ENCODE measurements at regions not wholly inside any gene's neighbourhood (a gene's known extent, or its start where the extent isn't known, plus 50 kb on each side); places are given as distances from the start of the nearest gene placed in this dataset.
A peak's percentile ranks its signal among the peaks of the same experiment; 100 is the strongest.

DNA sequence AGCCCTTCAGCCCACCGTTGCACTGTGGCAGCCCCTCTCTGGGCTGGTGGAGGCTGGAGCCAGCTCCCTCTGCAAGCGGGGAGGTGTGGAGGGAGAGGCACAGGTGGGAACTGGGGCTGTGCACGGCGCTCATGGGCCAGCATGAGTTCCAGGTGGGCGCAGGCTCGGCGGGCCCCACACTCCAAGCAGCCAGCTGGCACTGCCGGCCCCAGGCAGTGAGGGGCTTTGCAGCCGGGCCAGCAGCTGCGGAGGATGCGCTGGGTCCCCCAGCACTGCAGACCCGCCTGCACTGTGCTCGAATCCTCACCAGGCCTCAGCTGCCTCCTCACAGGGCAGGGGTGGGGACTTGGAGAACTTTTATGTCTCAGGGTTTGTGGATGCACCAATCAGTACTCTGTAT, 1354.8 kb upstream of the IGFBP7 start:
- no peak for DNase-seq (ENCODE audit: low read depth)
- TF ChIP-seq, protein P1, sequence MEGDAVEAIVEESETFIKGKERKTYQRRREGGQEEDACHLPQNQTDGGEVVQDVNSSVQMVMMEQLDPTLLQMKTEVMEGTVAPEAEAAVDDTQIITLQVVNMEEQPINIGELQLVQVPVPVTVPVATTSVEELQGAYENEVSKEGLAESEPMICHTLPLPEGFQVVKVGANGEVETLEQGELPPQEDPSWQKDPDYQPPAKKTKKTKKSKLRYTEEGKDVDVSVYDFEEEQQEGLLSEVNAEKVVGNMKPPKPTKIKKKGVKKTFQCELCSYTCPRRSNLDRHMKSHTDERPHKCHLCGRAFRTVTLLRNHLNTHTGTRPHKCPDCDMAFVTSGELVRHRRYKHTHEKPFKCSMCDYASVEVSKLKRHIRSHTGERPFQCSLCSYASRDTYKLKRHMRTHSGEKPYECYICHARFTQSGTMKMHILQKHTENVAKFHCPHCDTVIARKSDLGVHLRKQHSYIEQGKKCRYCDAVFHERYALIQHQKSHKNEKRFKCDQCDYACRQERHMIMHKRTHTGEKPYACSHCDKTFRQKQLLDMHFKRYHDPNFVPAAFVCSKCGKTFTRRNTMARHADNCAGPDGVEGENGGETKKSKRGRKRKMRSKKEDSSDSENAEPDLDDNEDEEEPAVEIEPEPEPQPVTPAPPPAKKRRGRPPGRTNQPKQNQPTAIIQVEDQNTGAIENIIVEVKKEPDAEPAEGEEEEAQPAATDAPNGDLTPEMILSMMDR (IDR thresholded peaks at IDR 0.05; ENCODE audit: insufficient read depth, low read depth, low read length, missing control alignments): no peak

DNA sequence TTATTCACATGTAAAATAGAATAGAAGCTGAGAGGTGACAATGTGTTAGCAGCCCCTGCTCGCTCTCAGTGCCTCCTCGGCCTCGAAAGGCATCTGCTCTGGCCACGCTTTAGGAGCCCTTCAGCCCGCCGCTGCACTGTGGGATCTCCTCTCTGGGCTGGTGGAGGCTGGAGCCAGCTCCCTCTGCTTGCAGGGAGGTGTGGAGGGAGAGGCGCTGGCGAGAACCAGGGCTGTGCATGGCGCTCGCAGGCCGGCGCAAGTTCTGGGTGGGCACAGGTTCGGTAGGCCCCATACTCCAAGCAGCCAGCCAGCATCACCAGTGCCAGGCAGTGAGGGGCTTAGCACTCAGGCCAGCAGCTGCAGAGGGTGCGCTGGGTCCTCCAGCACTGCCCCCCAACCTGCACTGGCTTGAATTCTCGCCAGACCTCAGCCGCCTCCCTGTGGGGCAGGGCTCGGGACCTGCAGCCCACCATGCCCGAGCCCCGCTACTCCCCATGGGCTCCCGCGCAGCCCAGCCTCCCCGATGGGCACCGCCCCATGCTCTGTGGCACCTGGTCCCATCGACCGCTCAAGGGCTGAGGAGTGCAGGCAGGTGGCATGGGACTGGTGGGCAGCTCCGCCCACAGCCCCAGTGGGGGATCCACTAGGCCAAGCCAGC, 1346.7 kb upstream of the IGFBP7 start:
- TF ChIP-seq, protein P1 (IDR thresholded peaks at IDR 0.05; ENCODE audit: insufficient read depth, low read depth, low read length, missing control alignments): no peak
- no peak for DNase-seq (ENCODE audit: low read depth)
- H3K4me3 ChIP-seq (ENCODE audit: low read depth, low read length): no peak overlapping the region

More for the DNA sequence above, 1354.8 kb upstream of the IGFBP7 start:
- no peak overlapping the region for H3K4me3 ChIP-seq (ENCODE audit: low read depth, low read length)

DNA sequence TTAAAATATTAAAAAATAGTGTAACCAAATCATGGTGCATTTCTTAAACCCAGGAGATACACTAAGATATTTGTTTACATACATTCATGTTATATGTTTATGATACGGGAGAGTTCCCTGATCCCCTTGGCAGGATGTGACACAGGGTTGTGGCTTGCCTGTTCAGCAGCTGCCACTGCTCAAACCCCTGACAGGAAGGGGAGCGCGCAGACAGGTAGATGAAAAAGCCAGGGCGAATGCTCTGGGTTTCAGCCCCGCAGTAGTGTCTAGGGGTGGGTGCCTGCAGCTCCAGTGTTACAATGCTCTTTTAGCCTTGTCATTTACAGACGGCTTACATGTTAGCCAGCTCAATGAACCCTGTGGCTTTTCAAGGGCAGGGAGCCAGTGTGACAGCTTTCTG, 1343.8 kb upstream of the IGFBP7 start:
- TF ChIP-seq, protein P1 (IDR thresholded peaks at IDR 0.05; ENCODE audit: insufficient read depth, low read depth, low read length, missing control alignments): no peak
- peak; percentile 1 for DNase-seq (ENCODE audit: low read depth)
- no peak overlapping the region for H3K4me3 ChIP-seq (ENCODE audit: low read depth, low read length)

DNA sequence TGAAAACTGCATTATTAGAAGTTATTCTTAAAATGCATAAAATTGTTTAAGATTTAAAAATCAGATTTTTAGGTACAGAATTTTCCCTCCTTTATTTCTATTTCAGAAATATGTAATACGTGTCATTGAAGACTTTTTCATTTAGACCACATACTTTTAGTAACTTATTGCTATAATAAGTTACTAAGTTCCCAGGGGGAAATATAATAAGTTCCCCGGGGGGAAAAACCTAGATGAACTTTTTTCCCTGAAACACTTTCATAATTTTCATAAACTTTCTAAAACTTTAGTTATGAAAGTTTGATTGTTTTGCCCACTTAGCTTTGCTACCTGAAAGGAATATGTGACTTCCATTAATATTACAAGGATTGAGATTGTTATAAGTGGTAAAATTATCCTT, 1341.5 kb upstream of the IGFBP7 start:
- TF ChIP-seq, protein P1 (IDR thresholded peaks at IDR 0.05; ENCODE audit: insufficient read depth, low read depth, low read length, missing control alignments): no peak
- DNase-seq (ENCODE audit: low read depth): no peak
- H3K4me3 ChIP-seq (ENCODE audit: low read depth, low read length): no peak overlapping the region

DNA sequence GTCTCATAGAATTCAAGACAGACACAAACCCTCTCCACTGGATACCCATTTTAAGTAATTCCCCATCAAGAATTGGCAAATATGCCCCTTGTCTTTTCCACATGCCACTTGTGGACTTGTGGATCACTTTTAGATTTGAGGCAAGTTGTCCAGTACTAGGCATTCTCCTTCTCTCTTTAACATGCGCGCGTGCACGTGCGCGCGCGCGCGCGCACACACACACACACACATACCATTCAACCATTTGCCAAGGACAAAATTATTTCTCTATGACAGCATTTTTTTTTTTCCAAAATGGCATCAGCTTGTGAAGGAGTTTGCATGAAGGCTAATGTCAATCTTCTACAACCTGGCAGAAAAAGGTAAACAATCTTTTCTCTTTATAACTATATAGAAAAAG, 1325.7 kb upstream of the IGFBP7 start:
- no peak overlapping the region for H3K4me3 ChIP-seq (ENCODE audit: low read depth, low read length)
- TF ChIP-seq, protein P1 (IDR thresholded peaks at IDR 0.05; ENCODE audit: insufficient read depth, low read depth, low read length, missing control alignments): no peak
- no peak for DNase-seq (ENCODE audit: low read depth)

DNA sequence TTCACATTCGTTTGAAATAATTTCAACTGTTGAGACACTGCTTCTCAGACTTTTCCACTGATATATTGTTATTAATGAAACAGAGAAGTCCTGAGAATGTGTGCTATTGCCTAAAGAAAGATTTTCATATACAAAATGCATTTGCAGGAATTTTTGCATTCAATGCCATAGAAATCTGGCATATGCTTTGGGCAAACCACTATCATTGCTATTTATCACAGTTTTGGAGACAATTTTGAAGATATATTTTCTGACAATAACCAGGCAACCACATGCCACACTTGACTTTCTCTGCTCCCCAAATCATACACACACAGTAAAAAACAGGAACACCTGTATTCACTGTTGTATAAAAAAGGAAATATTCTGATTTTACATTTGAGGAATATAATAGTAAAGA, 1303.7 kb upstream of the IGFBP7 start:
- TF ChIP-seq, protein P1 (IDR thresholded peaks at IDR 0.05; ENCODE audit: insufficient read depth, low read depth, low read length, missing control alignments): no peak
- no peak for DNase-seq (ENCODE audit: low read depth)
- H3K4me3 ChIP-seq (ENCODE audit: low read depth, low read length): no peak overlapping the region

DNA sequence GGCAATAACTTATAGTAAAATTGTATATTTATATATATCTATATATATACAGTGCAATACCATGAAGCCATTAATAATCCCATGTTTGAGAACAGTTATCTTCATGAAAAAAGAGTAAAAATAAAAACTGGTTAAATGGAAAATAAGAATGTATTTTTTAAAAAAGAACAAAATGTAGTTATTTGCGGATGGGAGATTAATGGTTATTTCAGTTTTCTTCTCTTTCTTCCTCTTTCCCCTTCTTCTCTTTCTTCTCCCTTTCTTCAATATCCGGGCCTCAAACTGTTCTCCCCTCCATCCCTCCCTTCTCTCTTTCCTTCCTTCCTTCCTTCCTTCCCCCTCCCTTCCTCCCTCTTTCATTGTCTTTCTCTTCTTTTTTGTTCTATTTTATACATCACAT, 1301.7 kb upstream of the IGFBP7 start:
- no peak for DNase-seq (ENCODE audit: low read depth)
- no peak overlapping the region for H3K4me3 ChIP-seq (ENCODE audit: low read depth, low read length)
- TF ChIP-seq, protein P1 (IDR thresholded peaks at IDR 0.05; ENCODE audit: insufficient read depth, low read depth, low read length, missing control alignments): no peak

Data from GM12865 (cell line).